HL-60 (cell line): ENCODE measurements at regions not wholly inside any gene's neighbourhood (a gene's known extent, or its start where the extent isn't known, plus 50 kb on each side); places are given as distances from the start of the nearest gene placed in this dataset.

ENCODE experiments used
- DNase-seq, 2 experiments: peaks; one replicate each; pipeline ENCODE4 v3.0.0-alpha.2; 2010 to 2020; ENCODE audit warnings: low read depth in 1 of 2, low spot score in 1 of 2
- H3K27ac ChIP-seq: fragments of 250-450 bp; sonication (Bioruptor Pico); replicated peaks from 2 replicates; pipeline ENCODE4 v1.5.1; 2020; ENCODE audit warnings: mild to moderate bottlenecking, moderate library complexity
- H3K27me3 ChIP-seq: fragments of 250-450 bp; sonication (Bioruptor Pico); 2 replicates; pipeline ENCODE4 v1.5.1; 2021; ENCODE audit warnings: mild to moderate bottlenecking, moderate library complexity; ENCODE audit not compliant: insufficient read depth, poor library complexity, severe bottlenecking
- H3K4me3 ChIP-seq: replicated peaks from 2 replicates; pipeline ENCODE4 v1.5.1; 2011; ENCODE audit warnings: mild to moderate bottlenecking, control low read depth, low read length; ENCODE audit not compliant: insufficient read depth
- GABPA ChIP-seq: IDR thresholded peaks from 2 replicates; pipeline ENCODE4 v1.6.1; 2012; ENCODE audit warnings: low read depth
- POLR2AphosphoS5 ChIP-seq: IDR thresholded peaks from 2 replicates; pipeline ENCODE4 v1.6.1; 2012; ENCODE audit warnings: low read depth
- SPI1 ChIP-seq: IDR thresholded peaks from 2 replicates; pipeline ENCODE4 v1.6.1; 2012; ENCODE audit warnings: low read depth, mild to moderate bottlenecking, borderline replicate concordance
- TF ChIP-seq, protein P1 (sequence below): IDR thresholded peaks from 2 replicates; pipeline ENCODE4 v1.6.1; 2012; ENCODE audit warnings: low read depth; ENCODE audit not compliant: insufficient replicate concordance
- TF ChIP-seq, protein P2 (sequence below): IDR thresholded peaks from one replicate; pipeline ENCODE4 v1.5.1; 2011; ENCODE audit warnings: low read length, control low read depth, inconsistent platforms; ENCODE audit not compliant: insufficient read depth

DNA sequence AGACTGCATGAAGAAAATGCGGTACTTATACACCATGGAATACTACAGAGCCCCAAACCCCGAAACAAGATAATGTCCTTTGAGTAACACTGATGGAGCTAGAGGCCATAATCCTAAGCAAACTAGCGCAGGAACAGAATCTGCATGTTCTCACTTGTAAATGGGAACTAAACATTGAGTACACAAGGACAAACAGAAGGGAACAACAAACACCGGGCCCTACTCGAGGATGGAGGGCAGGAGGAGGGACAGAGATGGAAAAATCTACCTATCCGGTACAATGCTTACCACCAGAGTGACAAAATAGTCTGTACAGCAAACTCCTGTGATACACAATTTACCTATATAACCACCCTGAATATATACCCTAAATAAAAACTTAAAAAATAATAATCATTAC, 507.9 kb downstream of the IPMK start:
- DNase-seq, result no peak
- no peak overlapping the region for H3K27ac ChIP-seq
- no peaks in the 10 kb centered on the region for H3K27me3 ChIP-seq
- H3K4me3 ChIP-seq, result no peak overlapping the region
- no peak for TF ChIP-seq POLR2AphosphoS5
- TF ChIP-seq, protein P1, sequence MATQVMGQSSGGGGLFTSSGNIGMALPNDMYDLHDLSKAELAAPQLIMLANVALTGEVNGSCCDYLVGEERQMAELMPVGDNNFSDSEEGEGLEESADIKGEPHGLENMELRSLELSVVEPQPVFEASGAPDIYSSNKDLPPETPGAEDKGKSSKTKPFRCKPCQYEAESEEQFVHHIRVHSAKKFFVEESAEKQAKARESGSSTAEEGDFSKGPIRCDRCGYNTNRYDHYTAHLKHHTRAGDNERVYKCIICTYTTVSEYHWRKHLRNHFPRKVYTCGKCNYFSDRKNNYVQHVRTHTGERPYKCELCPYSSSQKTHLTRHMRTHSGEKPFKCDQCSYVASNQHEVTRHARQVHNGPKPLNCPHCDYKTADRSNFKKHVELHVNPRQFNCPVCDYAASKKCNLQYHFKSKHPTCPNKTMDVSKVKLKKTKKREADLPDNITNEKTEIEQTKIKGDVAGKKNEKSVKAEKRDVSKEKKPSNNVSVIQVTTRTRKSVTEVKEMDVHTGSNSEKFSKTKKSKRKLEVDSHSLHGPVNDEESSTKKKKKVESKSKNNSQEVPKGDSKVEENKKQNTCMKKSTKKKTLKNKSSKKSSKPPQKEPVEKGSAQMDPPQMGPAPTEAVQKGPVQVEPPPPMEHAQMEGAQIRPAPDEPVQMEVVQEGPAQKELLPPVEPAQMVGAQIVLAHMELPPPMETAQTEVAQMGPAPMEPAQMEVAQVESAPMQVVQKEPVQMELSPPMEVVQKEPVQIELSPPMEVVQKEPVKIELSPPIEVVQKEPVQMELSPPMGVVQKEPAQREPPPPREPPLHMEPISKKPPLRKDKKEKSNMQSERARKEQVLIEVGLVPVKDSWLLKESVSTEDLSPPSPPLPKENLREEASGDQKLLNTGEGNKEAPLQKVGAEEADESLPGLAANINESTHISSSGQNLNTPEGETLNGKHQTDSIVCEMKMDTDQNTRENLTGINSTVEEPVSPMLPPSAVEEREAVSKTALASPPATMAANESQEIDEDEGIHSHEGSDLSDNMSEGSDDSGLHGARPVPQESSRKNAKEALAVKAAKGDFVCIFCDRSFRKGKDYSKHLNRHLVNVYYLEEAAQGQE, result no peak
- no peak for TF ChIP-seq SPI1
- TF ChIP-seq, protein P2, sequence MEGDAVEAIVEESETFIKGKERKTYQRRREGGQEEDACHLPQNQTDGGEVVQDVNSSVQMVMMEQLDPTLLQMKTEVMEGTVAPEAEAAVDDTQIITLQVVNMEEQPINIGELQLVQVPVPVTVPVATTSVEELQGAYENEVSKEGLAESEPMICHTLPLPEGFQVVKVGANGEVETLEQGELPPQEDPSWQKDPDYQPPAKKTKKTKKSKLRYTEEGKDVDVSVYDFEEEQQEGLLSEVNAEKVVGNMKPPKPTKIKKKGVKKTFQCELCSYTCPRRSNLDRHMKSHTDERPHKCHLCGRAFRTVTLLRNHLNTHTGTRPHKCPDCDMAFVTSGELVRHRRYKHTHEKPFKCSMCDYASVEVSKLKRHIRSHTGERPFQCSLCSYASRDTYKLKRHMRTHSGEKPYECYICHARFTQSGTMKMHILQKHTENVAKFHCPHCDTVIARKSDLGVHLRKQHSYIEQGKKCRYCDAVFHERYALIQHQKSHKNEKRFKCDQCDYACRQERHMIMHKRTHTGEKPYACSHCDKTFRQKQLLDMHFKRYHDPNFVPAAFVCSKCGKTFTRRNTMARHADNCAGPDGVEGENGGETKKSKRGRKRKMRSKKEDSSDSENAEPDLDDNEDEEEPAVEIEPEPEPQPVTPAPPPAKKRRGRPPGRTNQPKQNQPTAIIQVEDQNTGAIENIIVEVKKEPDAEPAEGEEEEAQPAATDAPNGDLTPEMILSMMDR, result no peak
- no peak for TF ChIP-seq GABPA

DNA sequence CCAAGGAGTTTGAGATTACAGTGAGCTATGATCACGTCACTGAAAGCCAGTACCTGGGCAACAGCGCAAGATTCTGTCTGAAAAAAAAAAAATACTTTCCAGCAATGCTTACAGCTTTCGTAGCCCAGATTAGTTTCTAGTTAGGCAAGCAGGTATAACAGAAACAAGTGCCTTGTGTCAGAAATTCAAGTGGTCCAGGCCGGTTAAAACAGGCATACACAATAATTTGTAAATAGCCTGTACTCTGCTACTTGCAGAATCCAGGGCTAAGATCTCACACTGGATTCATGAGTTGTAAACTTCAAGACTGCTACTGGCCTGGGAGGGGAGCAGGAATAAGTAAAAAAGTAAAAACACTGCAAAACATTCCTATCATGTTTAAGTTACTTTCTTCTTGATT, 512.9 kb downstream of the IPMK start:
- H3K27ac ChIP-seq, result no peak overlapping the region
- H3K27me3 ChIP-seq, result no peaks in the 10 kb centered on the region
- H3K4me3 ChIP-seq, result no peak overlapping the region
- DNase-seq, result no peak
- TF ChIP-seq POLR2AphosphoS5 (no peak), GABPA (no peak), SPI1 (no peak)
- TF ChIP-seq, protein P2, result no peak
- TF ChIP-seq, protein P1, result no peak

DNA sequence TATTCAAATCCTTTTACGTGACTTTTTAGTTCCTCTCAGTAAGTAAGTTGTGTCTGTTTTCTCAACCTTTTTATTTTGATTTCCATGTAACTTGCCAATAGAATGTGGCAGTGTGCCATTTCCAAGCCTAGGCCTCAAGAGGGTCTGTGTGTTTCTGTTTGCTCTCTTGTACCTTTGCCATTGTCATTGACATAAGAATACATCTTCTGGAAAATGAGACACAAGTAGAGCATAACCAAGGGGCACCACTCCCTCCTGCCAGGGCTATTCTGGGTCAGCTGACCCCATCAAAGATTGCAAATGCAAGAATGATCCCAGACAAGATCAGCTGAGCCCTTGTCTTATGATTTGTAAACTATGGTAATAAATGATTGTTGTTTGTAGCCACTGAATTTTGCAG, 524.0 kb downstream of the IPMK start:
- DNase-seq, result no peak
- no peak for TF ChIP-seq GABPA
- TF ChIP-seq POLR2AphosphoS5, result no peak
- TF ChIP-seq SPI1, result no peak
- TF ChIP-seq, protein P2, result no peak
- TF ChIP-seq, protein P1, result no peak
- no peak overlapping the region for H3K4me3 ChIP-seq
- H3K27me3 ChIP-seq, result no peaks in the 10 kb centered on the region
- no peak overlapping the region for H3K27ac ChIP-seq
